ENCODE measurements at regions not wholly inside any gene's neighbourhood (a gene's known extent, or its start where the extent isn't known, plus 50 kb on each side); places are given as distances from the start of the nearest gene placed in this dataset.

DNA sequence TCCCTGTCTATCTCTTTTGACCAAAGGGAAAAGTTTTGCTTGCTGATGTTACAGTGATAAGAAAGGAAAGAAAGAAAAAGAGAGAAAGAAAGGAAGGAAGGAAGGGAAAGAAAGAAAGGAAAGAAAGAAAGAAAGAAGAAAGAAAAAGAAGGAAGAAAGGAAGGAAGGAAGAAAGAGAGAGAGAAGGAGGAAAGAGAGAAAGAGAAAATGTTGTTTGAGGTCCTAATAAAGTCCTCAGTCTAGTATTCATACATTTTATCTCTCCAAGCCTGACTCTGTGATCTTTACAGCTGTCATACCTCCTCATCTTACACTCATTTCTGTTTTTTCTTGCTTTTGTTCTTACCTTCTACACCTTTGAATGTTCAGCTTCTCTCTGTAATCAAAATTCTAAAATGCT lies 111.4 kb upstream of the MBNL1 start:
- DNase-seq, result no peak

DNA sequence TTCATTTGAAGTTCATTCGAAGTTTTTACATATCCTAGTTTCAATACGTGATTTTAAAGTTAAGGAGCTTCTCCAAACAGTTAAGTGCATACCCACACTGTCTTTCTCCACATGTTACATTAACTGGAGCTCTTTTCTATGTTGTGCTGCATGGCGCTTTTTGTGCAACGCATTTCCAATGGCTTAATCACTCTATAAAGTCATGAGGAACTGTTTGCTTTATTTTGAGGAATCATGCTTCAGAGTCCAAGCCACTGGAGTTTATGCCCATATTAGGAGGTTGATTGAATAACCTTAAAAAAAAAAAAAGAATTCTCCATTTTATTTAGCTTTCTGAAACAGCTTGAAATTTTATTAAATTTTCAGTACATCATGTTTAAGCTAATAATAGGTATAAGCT lies 109.4 kb upstream of the MBNL1 start:
- DNase-seq, result no peak

GRCh38 chr3:152160350-152161011 lies 108.2 kb upstream of the MBNL1 start:
- DNase-seq, result no peak

GRCh38 chr3:152172460-152172859 lies 96.3 kb upstream of the MBNL1 start:
- no peak for DNase-seq

DNA sequence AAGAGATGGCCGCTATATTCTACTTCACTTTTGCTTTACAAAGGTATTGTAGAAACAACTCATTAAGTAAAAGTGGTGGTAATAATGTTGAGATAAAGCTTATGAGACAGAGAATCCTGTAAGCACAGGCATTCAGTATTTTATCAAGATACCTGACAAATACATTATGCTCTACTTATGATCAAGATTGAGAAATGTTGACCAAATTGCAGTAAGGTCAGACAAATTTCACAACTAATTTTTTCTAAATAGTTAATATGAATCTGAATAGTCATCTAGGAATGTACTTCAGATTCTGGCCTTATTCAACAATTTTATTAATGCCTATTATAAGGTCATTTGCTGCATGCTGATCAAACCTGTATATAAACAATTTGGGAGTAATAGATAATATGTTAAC lies 95.1 kb upstream of the MBNL1 start:
- no peak for DNase-seq

DNA sequence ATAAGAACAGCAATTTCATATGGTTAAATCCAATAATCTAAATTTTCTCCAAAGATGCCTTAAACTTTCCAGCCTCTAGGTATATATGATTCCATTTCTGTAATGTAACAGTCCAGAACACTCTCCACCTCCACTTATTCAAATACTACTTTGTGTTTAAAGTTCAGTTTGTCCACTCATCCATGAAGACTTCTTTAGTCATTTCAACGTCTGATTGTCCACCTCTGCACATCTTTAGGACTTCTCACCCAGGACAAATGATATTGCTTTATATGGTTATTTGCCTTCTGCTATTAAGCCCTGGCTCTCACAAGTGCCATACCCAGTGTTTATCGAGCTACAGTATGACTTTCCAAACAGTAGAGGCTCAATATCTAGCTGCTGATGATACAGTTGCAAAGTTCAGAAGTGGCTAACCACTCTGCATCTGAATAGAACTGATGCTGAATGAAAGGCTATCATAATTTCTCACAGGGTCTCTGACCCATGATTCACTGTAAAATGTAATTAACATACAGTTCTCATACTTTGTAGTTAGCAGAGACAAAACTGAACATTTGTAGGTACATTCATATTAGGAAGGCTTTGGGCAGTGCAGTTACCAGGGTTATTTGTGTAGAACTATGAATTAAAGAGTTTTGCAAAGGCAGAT lies 93.7 kb upstream of the MBNL1 start:
- DNase-seq, result no peak

- DNase-seq, result no peak
Measured at GRCh38 chr3:152175528-152175889, 93.2 kb upstream of the MBNL1 start.

- DNase-seq, result no peak
Measured at GRCh38 chr3:152176241-152176640, 92.5 kb upstream of the MBNL1 start.

DNA sequence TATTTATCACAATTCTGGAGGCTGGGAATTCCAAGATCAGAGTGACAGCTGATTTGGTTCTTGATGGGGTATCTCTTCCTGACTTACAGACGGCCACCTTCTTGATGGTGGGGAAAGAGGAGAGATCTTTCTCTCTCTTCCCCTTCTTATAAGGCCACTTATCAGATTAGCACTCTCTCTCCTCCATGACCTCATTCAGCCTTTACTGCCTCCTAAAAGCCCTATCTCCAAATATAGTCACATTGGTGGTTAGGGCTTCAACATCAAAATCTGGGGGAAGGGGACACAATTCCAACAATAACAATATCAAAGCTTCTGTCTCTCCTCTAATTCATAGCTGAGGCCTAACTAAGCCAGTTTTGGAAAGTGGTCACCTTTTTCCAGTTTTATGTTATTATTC lies 91.7 kb upstream of the MBNL1 start:
- no peak for DNase-seq

- no peak for DNase-seq
Measured at GRCh38 chr3:152177757-152178156, 91.0 kb upstream of the MBNL1 start.

DNA sequence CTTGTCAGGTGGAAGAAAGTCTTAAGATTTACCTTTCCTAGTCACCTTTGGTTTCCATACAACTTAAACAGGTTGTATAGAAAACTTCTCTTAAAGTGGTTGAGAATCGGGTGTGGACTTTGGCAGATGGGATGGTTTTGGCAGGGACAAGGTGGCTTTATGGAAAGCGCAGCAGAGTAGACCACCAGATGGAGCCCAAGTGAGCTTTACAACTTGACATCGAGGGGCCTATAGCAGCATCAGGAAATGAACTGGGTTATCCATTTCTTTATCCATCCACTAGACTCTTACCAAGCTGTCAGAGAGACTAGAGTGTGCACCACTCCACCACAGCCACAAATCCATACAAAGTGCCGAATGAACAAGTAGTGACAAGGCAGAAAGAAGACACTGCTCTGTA lies 85.3 kb upstream of the MBNL1 start:
- peak; percentile 43 for DNase-seq

- DNase-seq, result no peak
Measured at GRCh38 chr3:152184971-152185686, 83.6 kb upstream of the MBNL1 start.

- DNase-seq, result no peak
Measured at GRCh38 chr3:152185891-152186630, 82.7 kb upstream of the MBNL1 start.

GRCh38 chr3:152190636-152191183 lies 78.0 kb upstream of the MBNL1 start:
- no peak for DNase-seq

DNA sequence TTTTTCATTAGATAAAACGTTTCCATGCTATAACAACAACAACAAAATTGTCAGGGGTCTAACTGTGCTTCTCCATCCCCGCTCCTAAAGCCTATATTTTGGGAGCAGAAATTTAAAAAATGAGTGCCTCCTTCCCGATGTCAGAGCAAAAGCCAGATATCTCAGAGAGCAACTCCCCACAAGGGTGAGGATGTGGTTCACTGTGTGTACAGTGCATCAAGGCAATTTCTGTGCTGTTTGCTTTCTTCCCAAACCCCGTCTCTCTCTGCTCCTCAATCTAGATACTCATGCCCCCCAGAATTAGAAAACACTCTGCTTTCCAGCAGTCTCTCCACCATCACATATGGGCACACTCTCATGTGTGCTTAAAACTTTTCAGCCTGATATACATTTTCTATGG lies 76.7 kb upstream of the MBNL1 start:
- no peak for DNase-seq

- no peak for DNase-seq
Measured at GRCh38 chr3:152192936-152193672, 75.6 kb upstream of the MBNL1 start.

- no peak for DNase-seq
Measured at GRCh38 chr3:152193673-152194267, 75.0 kb upstream of the MBNL1 start.

DNA sequence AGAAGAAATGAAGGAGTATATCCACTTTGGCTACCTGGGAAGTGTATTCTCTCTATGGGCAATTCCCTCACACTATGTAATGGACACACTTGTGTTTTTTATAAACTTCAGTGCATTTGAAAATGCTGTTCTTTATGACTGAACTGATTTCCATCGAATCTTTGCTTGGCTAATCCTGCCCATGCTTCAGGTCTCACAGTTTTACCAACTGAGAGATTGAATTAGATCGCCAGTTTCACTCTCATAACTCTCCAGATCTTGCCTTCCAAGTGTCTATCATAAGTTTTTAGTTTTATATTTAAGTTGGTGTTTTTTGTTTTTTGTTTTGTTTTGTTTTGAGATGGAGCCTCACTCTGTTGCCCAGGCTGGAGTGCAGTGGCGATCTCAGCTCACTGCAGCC lies 73.5 kb upstream of the MBNL1 start:
- DNase-seq, result no peak

DNA sequence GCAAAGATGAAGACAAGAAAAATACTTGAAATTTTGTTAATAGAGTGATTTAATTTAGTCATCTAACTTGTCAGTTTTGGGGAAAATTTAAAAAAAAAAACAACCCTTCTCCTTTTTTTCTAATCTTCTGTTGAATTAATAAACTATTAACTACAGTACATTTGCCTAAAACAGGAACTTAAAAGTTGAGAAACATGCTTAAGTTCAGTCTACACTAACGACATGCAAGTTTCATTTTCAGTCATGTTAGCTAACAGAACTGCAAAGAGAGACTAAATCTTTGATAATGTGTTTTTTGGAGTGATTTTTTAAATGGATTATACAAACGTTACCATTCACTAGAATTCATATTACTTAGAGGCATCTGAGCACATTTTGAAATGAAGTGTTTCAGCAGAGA lies 71.9 kb upstream of the MBNL1 start:
- no peak for DNase-seq

DNA sequence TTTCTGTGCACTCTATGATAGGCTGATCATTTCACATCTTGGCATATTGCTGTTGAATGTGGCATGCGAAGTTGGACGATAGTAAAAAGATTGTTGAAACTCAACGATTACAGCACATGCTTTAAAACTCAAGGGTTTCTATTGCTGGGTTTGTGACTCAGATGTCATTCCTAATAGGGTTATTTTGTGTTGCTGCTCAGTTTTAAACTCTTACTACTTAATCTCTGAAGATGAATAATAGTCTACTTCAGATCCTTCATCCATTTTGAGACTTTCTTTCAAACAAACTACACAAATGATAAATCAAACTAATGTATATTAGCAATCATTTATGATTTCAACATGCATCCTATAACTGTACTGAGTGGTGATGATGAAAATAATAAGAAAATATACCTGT lies 71.3 kb upstream of the MBNL1 start:
- DNase-seq, result no peak

- DNase-seq, result no peak
Measured at GRCh38 chr3:152197937-152198336, 70.8 kb upstream of the MBNL1 start.

DNA sequence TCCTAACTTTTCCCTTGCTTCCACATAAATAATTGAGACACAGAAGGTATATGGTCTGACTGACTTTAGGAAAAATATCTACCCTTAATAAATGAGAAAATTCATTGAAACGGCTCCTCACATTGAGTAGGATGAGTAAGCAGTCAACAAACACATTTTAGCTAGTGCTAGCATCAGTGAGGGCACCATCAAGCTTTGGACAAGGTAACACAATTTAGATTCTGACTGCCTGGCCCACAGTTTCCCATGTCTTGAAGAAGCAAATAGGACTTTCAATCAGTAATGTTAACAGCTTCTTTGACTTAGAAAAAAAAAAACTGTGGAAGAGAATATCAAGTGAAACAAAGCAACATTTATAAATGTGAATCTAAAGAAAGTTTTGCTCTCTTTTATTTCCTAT lies 70.1 kb upstream of the MBNL1 start:
- DNase-seq, result no peak
